22Rv1 (cell line): ENCODE measurements at regions not wholly inside any gene's neighbourhood (a gene's known extent, or its start where the extent isn't known, plus 50 kb on each side); places are given as distances from the start of the nearest gene placed in this dataset.

Experiments used
- ZFX ChIP-seq: fragments of 450-650 bp; IDR thresholded peaks from 2 replicates; pipeline ENCODE4 v1.6.1; 2017; ENCODE audit warnings: antibody characterized with exemption, borderline replicate concordance
- TF ChIP-seq, protein P1 (sequence below): fragments of 450-650 bp; IDR thresholded peaks from 2 replicates; pipeline ENCODE4 v1.5.1; 2017; ENCODE audit warnings: mild to moderate bottlenecking

GRCh38 chr21:43305811-43306311, 121.1 kb downstream of the SIK1 start:
- TF ChIP-seq, protein P1, sequence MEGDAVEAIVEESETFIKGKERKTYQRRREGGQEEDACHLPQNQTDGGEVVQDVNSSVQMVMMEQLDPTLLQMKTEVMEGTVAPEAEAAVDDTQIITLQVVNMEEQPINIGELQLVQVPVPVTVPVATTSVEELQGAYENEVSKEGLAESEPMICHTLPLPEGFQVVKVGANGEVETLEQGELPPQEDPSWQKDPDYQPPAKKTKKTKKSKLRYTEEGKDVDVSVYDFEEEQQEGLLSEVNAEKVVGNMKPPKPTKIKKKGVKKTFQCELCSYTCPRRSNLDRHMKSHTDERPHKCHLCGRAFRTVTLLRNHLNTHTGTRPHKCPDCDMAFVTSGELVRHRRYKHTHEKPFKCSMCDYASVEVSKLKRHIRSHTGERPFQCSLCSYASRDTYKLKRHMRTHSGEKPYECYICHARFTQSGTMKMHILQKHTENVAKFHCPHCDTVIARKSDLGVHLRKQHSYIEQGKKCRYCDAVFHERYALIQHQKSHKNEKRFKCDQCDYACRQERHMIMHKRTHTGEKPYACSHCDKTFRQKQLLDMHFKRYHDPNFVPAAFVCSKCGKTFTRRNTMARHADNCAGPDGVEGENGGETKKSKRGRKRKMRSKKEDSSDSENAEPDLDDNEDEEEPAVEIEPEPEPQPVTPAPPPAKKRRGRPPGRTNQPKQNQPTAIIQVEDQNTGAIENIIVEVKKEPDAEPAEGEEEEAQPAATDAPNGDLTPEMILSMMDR, result no peak
- TF ChIP-seq ZFX, result no peak
